WTC11 (cell line): ENCODE measurements at regions not wholly inside any gene's neighbourhood (a gene's known extent, or its start where the extent isn't known, plus 50 kb on each side); places are given as distances from the start of the nearest gene placed in this dataset.

Experiments
- ATAC-seq: fragments of 200-7000 bp; cut with Tn5 transposase; 2 replicates; pipeline ENCODE4 v1.10.0; 2021; ENCODE audit warnings: mild to moderate bottlenecking, moderate library complexity
- CTCF ChIA-PET: fragments of 300-600 bp; sonication (Branson Sonifier 250); formaldehyde crosslinking; loops from one replicate; lab custom pipeline; 2021; ENCODE audit warnings: antibody characterized with exemption; lab: Charles Lee
- POLR2A ChIA-PET: fragments of 350-600 bp; sonication (Branson Sonifier 250); formaldehyde crosslinking; loops from one replicate; lab custom pipeline; 2021; ENCODE audit warnings: antibody characterized with exemption; lab: Charles Lee
- DNase-seq: peaks from one replicate; pipeline ENCODE4 v3.0.0; 2021; ENCODE audit warnings: low spot score
- H3K27ac Mint-ChIP-seq: 2 replicates; pipeline ENCODE4 v1.8.0; 2021; ENCODE audit warnings: mixed read lengths
- H3K27me3 Mint-ChIP-seq: 2 replicates; pipeline ENCODE4 v1.8.0; 2021; ENCODE audit warnings: low read depth, mild to moderate bottlenecking, moderate library complexity, mixed read lengths
- H3K36me3 Mint-ChIP-seq: 2 replicates; pipeline ENCODE4 v1.8.0; 2021; ENCODE audit warnings: mixed read lengths
- H3K4me1 Mint-ChIP-seq: 2 replicates; pipeline ENCODE4 v1.8.0; 2022; ENCODE audit warnings: mixed read lengths
- H3K4me3 Mint-ChIP-seq: 2 replicates; pipeline ENCODE4 v1.8.0; 2021; ENCODE audit warnings: mild to moderate bottlenecking, moderate library complexity, mixed read lengths
- H3K9me3 Mint-ChIP-seq: 2 replicates; pipeline ENCODE4 v1.8.0; 2021; ENCODE audit warnings: mixed read lengths
- EMX1 ChIP-seq: fragments of 250-450 bp; sonication (Bioruptor Pico); IDR thresholded peaks from 2 replicates; pipeline ENCODE4 v1.8.0; 2021; ENCODE audit warnings: mild to moderate bottlenecking
- GTF2I ChIP-seq: fragments of 250-450 bp; sonication (Bioruptor Pico); conservative IDR thresholded peaks from 2 replicates; pipeline ENCODE4 v1.4.0; 2021; ENCODE audit warnings: mild to moderate bottlenecking
- JUN ChIP-seq: sonication (generic); formaldehyde crosslinking; IDR thresholded peaks from 2 replicates; pipeline ENCODE4 v1.8.0; 2023; ENCODE audit warnings: mild to moderate bottlenecking, missing genetic modification reagents
- RELA ChIP-seq: sonication (generic); formaldehyde crosslinking; IDR thresholded peaks from 2 replicates; pipeline ENCODE4 v1.8.1; 2022; ENCODE audit warnings: missing genetic modification reagents, mild to moderate bottlenecking, borderline replicate concordance
- SOX15 ChIP-seq: fragments of 250-450 bp; sonication (Bioruptor Pico); IDR thresholded peaks from 2 replicates; pipeline ENCODE4 v1.9.0; 2021; ENCODE audit warnings: mild to moderate bottlenecking
- SP1 ChIP-seq: sonication (generic); formaldehyde crosslinking; conservative IDR thresholded peaks from 2 replicates; pipeline ENCODE4 v1.8.1; 2022; ENCODE audit warnings: missing genetic modification reagents
- TEAD4 ChIP-seq: sonication (generic); formaldehyde crosslinking; IDR thresholded peaks from 2 replicates; pipeline ENCODE4 v1.8.0; 2022; ENCODE audit warnings: mild to moderate bottlenecking, missing genetic modification reagents
- TF ChIP-seq, protein P1 (sequence below): sonication (generic); formaldehyde crosslinking; conservative IDR thresholded peaks from 2 replicates; pipeline ENCODE4 v1.8.1; 2023; ENCODE audit warnings: mild to moderate bottlenecking, low read depth, missing genetic modification reagents, moderate library complexity
- TF ChIP-seq, protein P2 (sequence below): sonication (generic); formaldehyde crosslinking; IDR thresholded peaks from 2 replicates; pipeline ENCODE4 v1.8.1; 2023; ENCODE audit warnings: mild to moderate bottlenecking, moderate library complexity, missing genetic modification reagents
- TF ChIP-seq, protein P3 (sequence below): sonication (generic); formaldehyde crosslinking; IDR thresholded peaks from 2 replicates; pipeline ENCODE4 v1.8.1; 2022; ENCODE audit warnings: low read depth, mild to moderate bottlenecking, moderate library complexity, missing genetic modification reagents, borderline replicate concordance
- TF ChIP-seq, protein P4 (sequence below): sonication (generic); formaldehyde crosslinking; IDR thresholded peaks from 2 replicates; pipeline ENCODE4 v1.8.1; 2023; ENCODE audit warnings: mild to moderate bottlenecking, missing genetic modification reagents, moderate library complexity
- TF ChIP-seq, protein P5 (sequence below): fragments of 200-600 bp; IDR thresholded peaks from 2 replicates; pipeline ENCODE4 v1.8.0; 2022; ENCODE audit warnings: antibody characterized with exemption

DNA sequence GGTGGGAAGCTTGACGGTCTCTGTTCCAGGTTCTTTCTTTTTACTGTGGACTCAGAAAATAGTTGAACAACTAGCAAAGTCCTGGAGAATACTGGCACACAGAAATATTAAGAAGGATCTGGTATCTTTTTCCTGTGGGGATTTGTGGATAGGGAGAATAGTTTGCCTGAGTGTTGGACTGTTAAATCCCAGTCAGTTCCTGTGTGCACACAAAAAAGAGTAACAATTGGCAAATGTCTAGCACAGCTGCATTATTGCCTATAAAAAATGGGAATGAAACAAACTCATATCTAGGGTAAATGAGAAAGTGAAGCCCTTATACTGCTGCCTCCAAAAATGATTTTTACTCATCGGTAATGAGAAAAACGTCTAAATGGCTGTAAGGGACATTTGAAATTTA is 828.2 kb downstream of the JRKL start:
- Mint-ChIP-seq H3K36me3 (no peaks in the 10 kb centered on the region), H3K27me3 (no peaks in the 10 kb centered on the region), H3K4me1 (peaks cover 7% of the 10 kb centered on the region; the same call in 1 of the 2 replicates), H3K4me3 (no peak overlapping the region), H3K27ac (no peak overlapping the region), H3K9me3 (no peaks in the 10 kb centered on the region)
- TF ChIP-seq, protein P1, sequence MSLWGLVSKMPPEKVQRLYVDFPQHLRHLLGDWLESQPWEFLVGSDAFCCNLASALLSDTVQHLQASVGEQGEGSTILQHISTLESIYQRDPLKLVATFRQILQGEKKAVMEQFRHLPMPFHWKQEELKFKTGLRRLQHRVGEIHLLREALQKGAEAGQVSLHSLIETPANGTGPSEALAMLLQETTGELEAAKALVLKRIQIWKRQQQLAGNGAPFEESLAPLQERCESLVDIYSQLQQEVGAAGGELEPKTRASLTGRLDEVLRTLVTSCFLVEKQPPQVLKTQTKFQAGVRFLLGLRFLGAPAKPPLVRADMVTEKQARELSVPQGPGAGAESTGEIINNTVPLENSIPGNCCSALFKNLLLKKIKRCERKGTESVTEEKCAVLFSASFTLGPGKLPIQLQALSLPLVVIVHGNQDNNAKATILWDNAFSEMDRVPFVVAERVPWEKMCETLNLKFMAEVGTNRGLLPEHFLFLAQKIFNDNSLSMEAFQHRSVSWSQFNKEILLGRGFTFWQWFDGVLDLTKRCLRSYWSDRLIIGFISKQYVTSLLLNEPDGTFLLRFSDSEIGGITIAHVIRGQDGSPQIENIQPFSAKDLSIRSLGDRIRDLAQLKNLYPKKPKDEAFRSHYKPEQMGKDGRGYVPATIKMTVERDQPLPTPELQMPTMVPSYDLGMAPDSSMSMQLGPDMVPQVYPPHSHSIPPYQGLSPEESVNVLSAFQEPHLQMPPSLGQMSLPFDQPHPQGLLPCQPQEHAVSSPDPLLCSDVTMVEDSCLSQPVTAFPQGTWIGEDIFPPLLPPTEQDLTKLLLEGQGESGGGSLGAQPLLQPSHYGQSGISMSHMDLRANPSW (CRISPR knock-in tag), result no peak
- TF ChIP-seq, protein P2, sequence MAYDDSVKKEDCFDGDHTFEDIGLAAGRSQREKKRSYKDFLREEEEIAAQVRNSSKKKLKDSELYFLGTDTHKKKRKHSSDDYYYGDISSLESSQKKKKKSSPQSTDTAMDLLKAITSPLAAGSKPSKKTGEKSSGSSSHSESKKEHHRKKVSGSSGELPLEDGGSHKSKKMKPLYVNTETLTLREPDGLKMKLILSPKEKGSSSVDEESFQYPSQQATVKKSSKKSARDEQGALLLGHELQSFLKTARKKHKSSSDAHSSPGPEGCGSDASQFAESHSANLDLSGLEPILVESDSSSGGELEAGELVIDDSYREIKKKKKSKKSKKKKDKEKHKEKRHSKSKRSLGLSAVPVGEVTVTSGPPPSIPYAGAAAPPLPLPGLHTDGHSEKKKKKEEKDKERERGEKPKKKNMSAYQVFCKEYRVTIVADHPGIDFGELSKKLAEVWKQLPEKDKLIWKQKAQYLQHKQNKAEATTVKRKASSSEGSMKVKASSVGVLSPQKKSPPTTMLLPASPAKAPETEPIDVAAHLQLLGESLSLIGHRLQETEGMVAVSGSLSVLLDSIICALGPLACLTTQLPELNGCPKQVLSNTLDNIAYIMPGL (CRISPR knock-in tag), result no peak
- ChIA-PET POLR2A (no interaction called here), CTCF (interaction anchor here (0.8 kb wide), 1 partner anchor 753 kb away, joined by 3 read pairs; no protein-coding TSS in a partner anchor)
- DNase-seq (no peak), ATAC-seq (no peak)

DNA sequence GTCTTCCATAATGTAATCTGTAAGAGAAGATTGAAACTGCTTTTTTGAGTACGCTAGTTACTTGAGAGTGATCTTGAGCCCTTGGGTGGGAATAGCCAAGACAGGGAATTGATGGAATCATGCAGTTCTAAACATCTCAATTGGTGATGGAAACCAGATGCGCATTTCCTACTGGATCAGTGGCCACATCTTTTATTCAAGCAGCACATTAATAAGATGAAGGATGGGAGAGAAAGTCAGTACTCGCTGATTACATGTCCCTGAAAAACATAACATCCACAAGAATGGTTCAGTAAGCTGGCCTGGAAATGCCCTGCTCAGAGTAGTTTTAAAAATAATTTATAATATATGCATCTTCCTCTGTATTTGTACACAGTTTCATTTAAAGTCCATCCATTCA is 833.8 kb downstream of the JRKL start:
- ChIA-PET POLR2A (no interaction called here), CTCF (no interaction called here)
- TF ChIP-seq, protein P3, sequence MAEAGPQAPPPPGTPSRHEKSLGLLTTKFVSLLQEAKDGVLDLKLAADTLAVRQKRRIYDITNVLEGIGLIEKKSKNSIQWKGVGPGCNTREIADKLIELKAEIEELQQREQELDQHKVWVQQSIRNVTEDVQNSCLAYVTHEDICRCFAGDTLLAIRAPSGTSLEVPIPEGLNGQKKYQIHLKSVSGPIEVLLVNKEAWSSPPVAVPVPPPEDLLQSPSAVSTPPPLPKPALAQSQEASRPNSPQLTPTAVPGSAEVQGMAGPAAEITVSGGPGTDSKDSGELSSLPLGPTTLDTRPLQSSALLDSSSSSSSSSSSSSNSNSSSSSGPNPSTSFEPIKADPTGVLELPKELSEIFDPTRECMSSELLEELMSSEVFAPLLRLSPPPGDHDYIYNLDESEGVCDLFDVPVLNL (CRISPR knock-in tag), result no peak
- TF ChIP-seq, protein P4, sequence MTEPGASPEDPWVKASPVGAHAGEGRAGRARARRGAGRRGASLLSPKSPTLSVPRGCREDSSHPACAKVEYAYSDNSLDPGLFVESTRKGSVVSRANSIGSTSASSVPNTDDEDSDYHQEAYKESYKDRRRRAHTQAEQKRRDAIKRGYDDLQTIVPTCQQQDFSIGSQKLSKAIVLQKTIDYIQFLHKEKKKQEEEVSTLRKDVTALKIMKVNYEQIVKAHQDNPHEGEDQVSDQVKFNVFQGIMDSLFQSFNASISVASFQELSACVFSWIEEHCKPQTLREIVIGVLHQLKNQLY (CRISPR knock-in tag), result no peak
- TF ChIP-seq TEAD4 (CRISPR knock-in tag) (no peak), SOX15 (CRISPR knock-in tag) (no peak), JUN (CRISPR knock-in tag) (no peak), EMX1 (CRISPR knock-in tag) (no peak)
- TF ChIP-seq, protein P5, sequence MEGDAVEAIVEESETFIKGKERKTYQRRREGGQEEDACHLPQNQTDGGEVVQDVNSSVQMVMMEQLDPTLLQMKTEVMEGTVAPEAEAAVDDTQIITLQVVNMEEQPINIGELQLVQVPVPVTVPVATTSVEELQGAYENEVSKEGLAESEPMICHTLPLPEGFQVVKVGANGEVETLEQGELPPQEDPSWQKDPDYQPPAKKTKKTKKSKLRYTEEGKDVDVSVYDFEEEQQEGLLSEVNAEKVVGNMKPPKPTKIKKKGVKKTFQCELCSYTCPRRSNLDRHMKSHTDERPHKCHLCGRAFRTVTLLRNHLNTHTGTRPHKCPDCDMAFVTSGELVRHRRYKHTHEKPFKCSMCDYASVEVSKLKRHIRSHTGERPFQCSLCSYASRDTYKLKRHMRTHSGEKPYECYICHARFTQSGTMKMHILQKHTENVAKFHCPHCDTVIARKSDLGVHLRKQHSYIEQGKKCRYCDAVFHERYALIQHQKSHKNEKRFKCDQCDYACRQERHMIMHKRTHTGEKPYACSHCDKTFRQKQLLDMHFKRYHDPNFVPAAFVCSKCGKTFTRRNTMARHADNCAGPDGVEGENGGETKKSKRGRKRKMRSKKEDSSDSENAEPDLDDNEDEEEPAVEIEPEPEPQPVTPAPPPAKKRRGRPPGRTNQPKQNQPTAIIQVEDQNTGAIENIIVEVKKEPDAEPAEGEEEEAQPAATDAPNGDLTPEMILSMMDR, result no peak
- Mint-ChIP-seq H3K9me3 (no peaks in the 10 kb centered on the region), H3K4me3 (no peak overlapping the region), H3K4me1 (no peaks in the 10 kb centered on the region), H3K36me3 (no peaks in the 10 kb centered on the region), H3K27me3 (no peaks in the 10 kb centered on the region), H3K27ac (no peak overlapping the region)
- no peak for DNase-seq
- ATAC-seq, result no peak

DNA sequence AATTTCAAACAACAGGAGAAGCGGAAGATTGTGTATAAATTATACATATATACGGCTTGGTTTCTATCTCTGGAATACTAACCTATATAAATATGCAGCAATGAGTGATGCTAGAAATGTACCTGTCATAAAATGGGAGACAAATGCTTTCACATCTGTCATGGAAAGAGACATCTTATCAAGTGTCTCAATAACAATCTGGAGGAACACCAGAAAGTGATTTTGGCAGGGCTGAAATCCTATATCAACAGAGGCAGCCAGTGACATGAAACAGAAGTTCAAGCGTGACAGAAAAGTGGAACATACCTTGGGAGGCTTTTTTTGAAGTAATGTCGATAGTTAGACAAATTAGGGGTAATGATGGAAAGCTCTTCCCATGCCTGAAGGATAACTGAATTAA is 834.6 kb downstream of the JRKL start:
- Mint-ChIP-seq H3K9me3 (no peaks in the 10 kb centered on the region), H3K27me3 (no peaks in the 10 kb centered on the region), H3K4me1 (no peaks in the 10 kb centered on the region), H3K36me3 (no peaks in the 10 kb centered on the region), H3K27ac (no peak overlapping the region), H3K4me3 (no peak overlapping the region)
- CTCF ChIA-PET, result no interaction called here
- no peak for TF ChIP-seq GTF2I (CRISPR knock-in tag)
- TF ChIP-seq RELA (CRISPR knock-in tag), result no peak
- no peak for TF ChIP-seq SP1 (CRISPR knock-in tag)
- no peak for TF ChIP-seq TEAD4 (CRISPR knock-in tag)
- no peak for ATAC-seq
- POLR2A ChIA-PET, result no interaction called here
- no peak for DNase-seq
